Middle frontal gyrus (tissue), 1 donor: ENCODE measurements at regions not wholly inside any gene's neighbourhood (a gene's known extent, or its start where the extent isn't known, plus 50 kb on each side); places are given as distances from the start of the nearest gene placed in this dataset.

Experiments
- DNase-seq: peaks from one replicate; pipeline ENCODE4 v3.0.0-alpha.2; 2015; ENCODE audit warnings: low spot score; ENCODE audit errors: extremely low spot score

DNA sequence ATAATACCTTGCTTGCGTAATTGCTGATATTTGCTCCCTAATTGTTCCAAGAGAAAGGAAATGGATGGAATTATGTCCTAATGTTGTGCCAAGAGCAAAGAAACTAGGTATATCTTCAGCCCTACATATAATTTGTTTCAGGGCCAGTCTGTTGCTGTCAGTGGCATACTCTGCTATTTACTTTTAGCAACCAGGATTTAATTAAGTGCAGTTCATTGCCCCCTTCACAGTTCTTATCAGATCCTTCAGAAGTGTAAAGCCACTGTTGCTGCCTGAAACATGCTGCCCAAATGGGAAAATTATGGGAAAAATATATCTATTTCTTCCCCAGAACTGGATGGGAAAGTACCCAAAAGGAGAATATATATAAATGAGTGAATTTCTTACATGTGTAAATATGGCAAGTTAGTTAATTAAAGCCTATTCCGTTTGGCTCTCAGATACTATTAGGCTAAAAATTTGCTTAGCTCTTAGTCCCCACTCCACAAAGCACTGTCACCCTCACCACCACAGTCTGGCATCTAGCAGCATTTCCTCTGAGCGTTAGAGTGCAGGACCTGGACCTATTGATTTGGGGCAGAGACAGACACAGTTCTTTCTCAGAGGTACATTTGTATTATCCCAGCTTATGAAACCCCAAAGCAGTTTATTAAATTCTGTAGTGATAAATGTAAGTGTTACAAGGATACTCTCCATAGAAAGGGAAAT, 72.8 kb upstream of the DTNA start:
- no peak for DNase-seq

GRCh38 chr18:34639687-34640086, 70.4 kb upstream of the DTNA start:
- DNase-seq, result no peak

GRCh38 chr18:34640276-34640675, 69.8 kb upstream of the DTNA start:
- no peak for DNase-seq

DNA sequence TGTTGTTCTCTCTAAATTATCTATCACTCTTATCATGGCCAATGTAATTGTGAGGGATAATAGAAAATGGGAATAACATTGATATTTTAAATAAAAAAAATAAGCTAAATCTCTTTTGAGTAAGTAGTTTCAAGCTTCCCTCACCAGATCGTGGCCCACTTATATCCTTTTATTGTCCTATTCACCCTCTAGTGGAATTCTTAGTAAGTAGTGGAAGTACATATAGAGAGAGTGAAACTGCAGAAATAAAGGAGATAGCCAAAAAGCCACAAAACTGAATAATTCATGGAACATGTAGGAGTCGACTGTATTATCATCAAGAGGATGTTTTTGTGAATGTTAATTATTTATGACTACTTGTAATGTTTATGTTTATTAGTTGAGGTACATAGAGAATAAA, 66.1 kb upstream of the DTNA start:
- no peak for DNase-seq

- no peak for DNase-seq
Measured at GRCh38 chr18:34647251-34647650, 62.8 kb upstream of the DTNA start.

- DNase-seq, result no peak
Measured at GRCh38 chr18:34648269-34648985, 61.7 kb upstream of the DTNA start.

GRCh38 chr18:34649080-34649479, 61.0 kb upstream of the DTNA start:
- DNase-seq, result no peak

- DNase-seq, result no peak
Measured at GRCh38 chr18:34650121-34650545, 60.0 kb upstream of the DTNA start.

DNA sequence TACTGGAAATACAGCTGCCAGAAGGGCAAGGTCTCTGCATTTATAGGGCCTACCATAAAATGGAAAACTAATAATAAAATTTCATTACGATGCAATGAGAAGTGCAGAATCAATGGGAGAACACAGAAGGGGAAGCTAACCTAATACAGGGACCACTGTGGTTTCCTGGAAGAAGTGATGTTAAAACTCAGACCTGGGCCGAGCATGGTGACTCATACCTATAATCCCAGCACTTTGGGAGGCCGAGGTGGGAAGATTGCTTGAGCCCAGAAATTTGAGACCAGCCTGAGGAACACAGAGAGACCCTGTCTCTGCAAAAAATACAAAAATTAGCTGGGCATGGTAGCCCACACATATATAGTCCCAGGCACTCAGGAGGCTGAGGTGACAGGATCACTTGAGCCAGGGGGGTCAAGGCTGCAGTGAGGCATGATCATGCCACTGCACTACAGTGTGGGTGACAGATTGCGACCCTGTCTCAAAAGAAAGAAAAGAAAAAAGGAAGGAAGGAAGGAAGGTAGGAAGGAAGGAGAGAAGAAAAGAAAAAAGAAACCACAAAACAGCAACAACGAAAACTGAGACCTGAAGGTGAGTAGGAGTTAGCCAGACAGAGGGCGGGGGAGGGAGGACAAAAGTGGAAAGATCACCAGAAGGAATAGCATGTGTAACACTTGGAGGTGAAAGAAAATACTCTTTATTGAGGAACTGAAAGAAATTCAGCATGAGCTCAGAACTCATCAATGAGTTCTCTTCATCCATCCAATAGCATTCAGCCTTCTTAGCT, 58.3 kb upstream of the DTNA start:
- no peak for DNase-seq

DNA sequence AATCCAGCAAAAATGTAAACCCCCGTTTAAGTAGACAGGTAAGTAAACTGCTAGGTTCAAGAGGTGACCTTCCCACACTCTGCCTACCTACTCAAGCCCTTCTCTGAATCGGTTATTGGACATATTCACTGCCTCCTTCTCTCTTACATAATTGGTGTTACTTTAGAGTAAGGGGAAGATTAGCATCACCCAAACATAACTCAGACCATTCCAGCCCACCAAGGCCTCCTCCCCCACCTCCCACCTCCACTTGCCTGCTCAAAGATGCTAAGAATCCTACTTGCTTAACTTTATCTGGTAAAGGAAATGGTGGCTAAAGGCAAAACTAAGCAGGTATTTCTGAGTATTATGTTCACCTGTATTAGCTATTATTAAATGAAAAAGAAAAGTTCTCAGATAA, 55.0 kb upstream of the DTNA start:
- DNase-seq, result no peak

- DNase-seq, result no peak
Measured at GRCh38 chr18:34657860-34658500, 52.1 kb upstream of the DTNA start.

GRCh38 chr18:34659579-34660517, 50.2 kb upstream of the DTNA start:
- peak; percentile 67 for DNase-seq
